ENCODE measurements at regions not wholly inside any gene's neighbourhood (a gene's known extent, or its start where the extent isn't known, plus 50 kb on each side); places are given as distances from the start of the nearest gene placed in this dataset.

GRCh38 chr10:21336476-21337170 lies 188.9 kb downstream of the SKIDA1 start:
- Histone ChIP-seq H3K4me1 (ENCODE audit: control insufficient read depth, insufficient read depth, low read length) (peaks cover 30% of the 10 kb centered on the region), H3K27me3 (ENCODE audit: control insufficient read depth, insufficient read depth, low read length) (no peaks in the 10 kb centered on the region), H3K36me3 (ENCODE audit: insufficient read depth, low read length) (no peaks in the 10 kb centered on the region), H3K9ac (ENCODE audit: low read depth, low read length) (peak overlapping the region; percentile 54), H3K9me3 (replicated peaks; ENCODE audit: low read length) (no peaks in the 10 kb centered on the region), H3K4me2 (ENCODE audit: low read length) (peak overlapping the region; percentile 75), H3K4me3 (ENCODE audit: low read length) (peak overlapping the region; percentile 57)

GRCh38 chr10:21334891-21335696 lies 190.4 kb downstream of the SKIDA1 start:
- Histone ChIP-seq H3K27me3 (ENCODE audit: control insufficient read depth, insufficient read depth, low read length) (no peaks in the 10 kb centered on the region), H3K9me3 (replicated peaks; ENCODE audit: low read length) (no peaks in the 10 kb centered on the region), H3K36me3 (ENCODE audit: insufficient read depth, low read length) (no peaks in the 10 kb centered on the region), H3K4me3 (ENCODE audit: low read length) (no peak overlapping the region), H3K4me1 (ENCODE audit: control insufficient read depth, insufficient read depth, low read length) (peaks cover 37% of the 10 kb centered on the region), H3K9ac (ENCODE audit: low read depth, low read length) (peak overlapping the region; percentile 27), H3K4me2 (ENCODE audit: low read length) (peak overlapping the region; percentile 52)

GRCh38 chr10:21330628-21331020 lies 194.9 kb downstream of the SKIDA1 start:
- H3K4me2 ChIP-seq (ENCODE audit: low read length) = no peak overlapping the region
- H3K9me3 ChIP-seq (replicated peaks; ENCODE audit: low read length) = no peaks in the 10 kb centered on the region
- H3K27me3 ChIP-seq (ENCODE audit: control insufficient read depth, insufficient read depth, low read length) = no peaks in the 10 kb centered on the region
- no peaks in the 10 kb centered on the region for H3K36me3 ChIP-seq (ENCODE audit: insufficient read depth, low read length)
- no peak overlapping the region for H3K9ac ChIP-seq (ENCODE audit: low read depth, low read length)
- peaks cover 31% of the 10 kb centered on the region for H3K4me1 ChIP-seq (ENCODE audit: control insufficient read depth, insufficient read depth, low read length)
- no peak overlapping the region for H3K4me3 ChIP-seq (ENCODE audit: low read length)

- H3K4me1 ChIP-seq (ENCODE audit: control insufficient read depth, insufficient read depth, low read length) = peaks cover 26% of the 10 kb centered on the region
Observed at GRCh38 chr10:21329995-21330627, 195.4 kb downstream of the SKIDA1 start.

GRCh38 chr10:21327289-21327993 lies 198.0 kb downstream of the SKIDA1 start:
- H3K4me1 ChIP-seq (ENCODE audit: control insufficient read depth, insufficient read depth, low read length) = peaks cover 22% of the 10 kb centered on the region
- no peak overlapping the region for H3K9ac ChIP-seq (ENCODE audit: low read depth, low read length)
- H3K4me2 ChIP-seq (ENCODE audit: low read length) = no peak overlapping the region
- H3K9me3 ChIP-seq (replicated peaks; ENCODE audit: low read length) = no peaks in the 10 kb centered on the region
- H3K36me3 ChIP-seq (ENCODE audit: insufficient read depth, low read length) = no peaks in the 10 kb centered on the region
- H3K4me3 ChIP-seq (ENCODE audit: low read length) = no peak overlapping the region
- H3K27me3 ChIP-seq (ENCODE audit: control insufficient read depth, insufficient read depth, low read length) = no peaks in the 10 kb centered on the region

More at GRCh38 chr10:21329995-21330627, 195.4 kb downstream of the SKIDA1 start:
- H3K4me2 ChIP-seq (ENCODE audit: low read length) = no peak overlapping the region
- no peaks in the 10 kb centered on the region for H3K27me3 ChIP-seq (ENCODE audit: control insufficient read depth, insufficient read depth, low read length)
- no peaks in the 10 kb centered on the region for H3K36me3 ChIP-seq (ENCODE audit: insufficient read depth, low read length)
- no peaks in the 10 kb centered on the region for H3K9me3 ChIP-seq (replicated peaks; ENCODE audit: low read length)
- H3K9ac ChIP-seq (ENCODE audit: low read depth, low read length) = no peak overlapping the region
- H3K4me3 ChIP-seq (ENCODE audit: low read length) = no peak overlapping the region

GRCh38 chr10:21326594-21327288 lies 198.7 kb downstream of the SKIDA1 start:
- Histone ChIP-seq H3K4me2 (ENCODE audit: low read length) (no peak overlapping the region), H3K36me3 (ENCODE audit: insufficient read depth, low read length) (no peaks in the 10 kb centered on the region), H3K4me1 (ENCODE audit: control insufficient read depth, insufficient read depth, low read length) (peaks cover 19% of the 10 kb centered on the region), H3K9ac (ENCODE audit: low read depth, low read length) (no peak overlapping the region), H3K4me3 (ENCODE audit: low read length) (no peak overlapping the region), H3K9me3 (replicated peaks; ENCODE audit: low read length) (no peaks in the 10 kb centered on the region), H3K27me3 (ENCODE audit: control insufficient read depth, insufficient read depth, low read length) (no peaks in the 10 kb centered on the region)

GRCh38 chr10:21318540-21319167 lies 206.8 kb downstream of the SKIDA1 start:
- Histone ChIP-seq H3K4me3 (ENCODE audit: low read length) (no peak overlapping the region), H3K36me3 (ENCODE audit: insufficient read depth, low read length) (no peaks in the 10 kb centered on the region), H3K9ac (ENCODE audit: low read depth, low read length) (no peak overlapping the region), H3K4me2 (ENCODE audit: low read length) (peak overlapping the region; percentile 23), H3K27me3 (ENCODE audit: control insufficient read depth, insufficient read depth, low read length) (no peaks in the 10 kb centered on the region), H3K9me3 (replicated peaks; ENCODE audit: low read length) (no peaks in the 10 kb centered on the region), H3K4me1 (ENCODE audit: control insufficient read depth, insufficient read depth, low read length) (peaks cover 44% of the 10 kb centered on the region)

- Histone ChIP-seq H3K9me3 (replicated peaks; ENCODE audit: low read length) (no peaks in the 10 kb centered on the region), H3K4me3 (ENCODE audit: low read length) (no peak overlapping the region), H3K4me2 (ENCODE audit: low read length) (peak overlapping the region; percentile 0), H3K4me1 (ENCODE audit: control insufficient read depth, insufficient read depth, low read length) (peaks cover 44% of the 10 kb centered on the region), H3K36me3 (ENCODE audit: insufficient read depth, low read length) (no peaks in the 10 kb centered on the region), H3K27me3 (ENCODE audit: control insufficient read depth, insufficient read depth, low read length) (no peaks in the 10 kb centered on the region), H3K9ac (ENCODE audit: low read depth, low read length) (no peak overlapping the region)
Observed at GRCh38 chr10:21317902-21318301, 207.6 kb downstream of the SKIDA1 start.

- no peaks in the 10 kb centered on the region for H3K9me3 ChIP-seq (replicated peaks; ENCODE audit: low read length)
- no peaks in the 10 kb centered on the region for H3K36me3 ChIP-seq (ENCODE audit: insufficient read depth, low read length)
- peak overlapping the region; percentile 28 for H3K9ac ChIP-seq (ENCODE audit: low read depth, low read length)
- H3K4me1 ChIP-seq (ENCODE audit: control insufficient read depth, insufficient read depth, low read length) = peaks cover 44% of the 10 kb centered on the region
- peak overlapping the region; percentile 52 for H3K4me2 ChIP-seq (ENCODE audit: low read length)
- no peaks in the 10 kb centered on the region for H3K27me3 ChIP-seq (ENCODE audit: control insufficient read depth, insufficient read depth, low read length)
- H3K4me3 ChIP-seq (ENCODE audit: low read length) = no peak overlapping the region
Observed at GRCh38 chr10:21315645-21316220, 209.7 kb downstream of the SKIDA1 start.

GRCh38 chr10:21314906-21315644 lies 210.4 kb downstream of the SKIDA1 start:
- peak overlapping the region; percentile 52 for H3K4me2 ChIP-seq (ENCODE audit: low read length)
- peaks cover 44% of the 10 kb centered on the region for H3K4me1 ChIP-seq (ENCODE audit: control insufficient read depth, insufficient read depth, low read length)
- H3K27me3 ChIP-seq (ENCODE audit: control insufficient read depth, insufficient read depth, low read length) = no peaks in the 10 kb centered on the region
- peak overlapping the region; percentile 28 for H3K9ac ChIP-seq (ENCODE audit: low read depth, low read length)
- no peak overlapping the region for H3K4me3 ChIP-seq (ENCODE audit: low read length)
- no peaks in the 10 kb centered on the region for H3K36me3 ChIP-seq (ENCODE audit: insufficient read depth, low read length)
- H3K9me3 ChIP-seq (replicated peaks; ENCODE audit: low read length) = no peaks in the 10 kb centered on the region
